LNCaP clone FGC (cell line): ENCODE measurements at regions not wholly inside any gene's neighbourhood (a gene's known extent, or its start where the extent isn't known, plus 50 kb on each side); places are given as distances from the start of the nearest gene placed in this dataset.

Source experiments
- DNase-seq: peaks from one replicate; pipeline ENCODE4 v3.0.0-alpha.2; 2011; ENCODE audit warnings: low read depth
- H3K4me3 ChIP-seq: 2 replicates; pipeline ENCODE4 v1.5.1; 2011; ENCODE audit warnings: mild to moderate bottlenecking, low read depth, low read length, control low read depth
- TF ChIP-seq, protein P1 (sequence below): IDR thresholded peaks from 2 replicates; pipeline ENCODE4 v1.5.1; 2012; ENCODE audit warnings: mild to moderate bottlenecking; ENCODE audit not compliant: control insufficient read depth, insufficient read depth; ENCODE audit errors: extremely low read depth

DNA sequence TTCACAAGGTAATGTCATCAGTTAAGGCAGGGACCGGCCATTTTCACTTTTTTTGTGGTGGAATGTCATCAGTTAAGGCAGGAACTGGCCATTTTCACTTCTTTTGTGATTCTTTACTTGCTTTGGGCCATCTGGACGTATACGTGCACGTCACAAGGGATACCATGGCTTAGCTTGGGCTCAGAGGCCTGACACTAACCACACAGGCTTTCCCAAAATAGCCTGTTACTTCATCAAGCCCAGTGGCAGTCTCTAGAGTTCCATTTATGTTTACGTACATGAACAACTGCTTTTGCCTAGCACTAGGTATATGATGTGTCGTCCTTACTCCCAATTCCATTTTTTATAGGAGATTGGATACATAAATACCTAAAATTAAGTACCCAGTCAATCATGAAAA, 237.9 kb downstream of the C7orf25 start:
- no peak for DNase-seq
- no peak overlapping the region for H3K4me3 ChIP-seq
- TF ChIP-seq, protein P1, sequence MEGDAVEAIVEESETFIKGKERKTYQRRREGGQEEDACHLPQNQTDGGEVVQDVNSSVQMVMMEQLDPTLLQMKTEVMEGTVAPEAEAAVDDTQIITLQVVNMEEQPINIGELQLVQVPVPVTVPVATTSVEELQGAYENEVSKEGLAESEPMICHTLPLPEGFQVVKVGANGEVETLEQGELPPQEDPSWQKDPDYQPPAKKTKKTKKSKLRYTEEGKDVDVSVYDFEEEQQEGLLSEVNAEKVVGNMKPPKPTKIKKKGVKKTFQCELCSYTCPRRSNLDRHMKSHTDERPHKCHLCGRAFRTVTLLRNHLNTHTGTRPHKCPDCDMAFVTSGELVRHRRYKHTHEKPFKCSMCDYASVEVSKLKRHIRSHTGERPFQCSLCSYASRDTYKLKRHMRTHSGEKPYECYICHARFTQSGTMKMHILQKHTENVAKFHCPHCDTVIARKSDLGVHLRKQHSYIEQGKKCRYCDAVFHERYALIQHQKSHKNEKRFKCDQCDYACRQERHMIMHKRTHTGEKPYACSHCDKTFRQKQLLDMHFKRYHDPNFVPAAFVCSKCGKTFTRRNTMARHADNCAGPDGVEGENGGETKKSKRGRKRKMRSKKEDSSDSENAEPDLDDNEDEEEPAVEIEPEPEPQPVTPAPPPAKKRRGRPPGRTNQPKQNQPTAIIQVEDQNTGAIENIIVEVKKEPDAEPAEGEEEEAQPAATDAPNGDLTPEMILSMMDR: no peak

DNA sequence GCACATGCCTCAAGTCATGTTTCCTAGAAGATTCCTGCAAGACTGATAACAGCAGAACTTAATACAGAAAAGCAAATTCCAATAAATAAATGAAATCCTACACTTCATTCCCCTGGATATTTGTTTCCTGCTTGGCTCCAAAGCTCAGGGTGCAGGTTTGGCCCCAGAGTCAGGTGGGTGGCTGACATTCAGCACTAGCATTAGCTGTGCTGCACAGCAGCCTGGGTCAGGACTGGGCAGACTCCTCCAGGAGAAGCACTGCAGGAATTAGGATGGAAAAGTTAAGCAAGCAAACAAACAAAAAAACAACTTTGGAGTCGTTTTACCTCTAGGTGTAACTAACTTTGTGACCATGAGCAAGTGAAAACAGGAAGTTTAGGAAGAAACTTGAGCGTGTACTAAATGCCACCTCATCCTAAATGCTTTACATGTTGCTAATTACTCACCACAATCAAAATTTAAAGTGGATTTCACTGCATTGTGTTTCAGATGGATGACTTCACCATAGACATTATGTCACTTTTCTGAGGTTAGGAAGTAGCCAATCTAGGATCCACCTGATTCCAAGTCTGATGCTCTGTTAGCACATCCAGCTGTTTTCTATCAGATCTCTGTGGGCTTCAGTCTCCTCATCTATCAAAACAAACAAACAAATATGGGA, 239.4 kb downstream of the C7orf25 start:
- no peak overlapping the region for H3K4me3 ChIP-seq
- TF ChIP-seq, protein P1: no peak
- DNase-seq: no peak

GRCh38 chr7:42671627-42672026, 240.2 kb downstream of the C7orf25 start:
- no peak overlapping the region for H3K4me3 ChIP-seq
- TF ChIP-seq, protein P1: no peak
- DNase-seq: no peak

DNA sequence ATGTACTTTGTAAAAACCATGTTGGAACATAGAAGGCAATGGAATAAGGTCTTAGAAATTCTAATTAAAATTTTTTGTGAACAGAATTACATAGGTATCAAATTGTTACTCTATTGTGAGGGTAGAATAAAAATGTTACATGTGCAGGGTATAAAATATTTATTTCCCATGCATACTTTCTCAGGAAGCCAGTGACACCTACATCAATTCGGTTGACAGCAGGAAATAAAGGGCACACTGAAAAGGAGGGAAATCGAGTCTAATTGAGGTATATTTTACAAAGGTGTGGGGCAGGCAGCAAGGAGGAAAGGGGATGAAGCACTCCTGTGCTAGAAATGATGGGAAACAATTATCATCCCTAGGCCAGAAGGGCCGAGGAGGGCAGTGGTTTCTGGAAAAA, 244.9 kb downstream of the C7orf25 start:
- TF ChIP-seq, protein P1: no peak
- no peak for DNase-seq
- H3K4me3 ChIP-seq: no peak overlapping the region

GRCh38 chr7:42662862-42663261, 249.0 kb downstream of the C7orf25 start:
- H3K4me3 ChIP-seq: no peak overlapping the region
- TF ChIP-seq, protein P1: no peak
- DNase-seq: no peak

DNA sequence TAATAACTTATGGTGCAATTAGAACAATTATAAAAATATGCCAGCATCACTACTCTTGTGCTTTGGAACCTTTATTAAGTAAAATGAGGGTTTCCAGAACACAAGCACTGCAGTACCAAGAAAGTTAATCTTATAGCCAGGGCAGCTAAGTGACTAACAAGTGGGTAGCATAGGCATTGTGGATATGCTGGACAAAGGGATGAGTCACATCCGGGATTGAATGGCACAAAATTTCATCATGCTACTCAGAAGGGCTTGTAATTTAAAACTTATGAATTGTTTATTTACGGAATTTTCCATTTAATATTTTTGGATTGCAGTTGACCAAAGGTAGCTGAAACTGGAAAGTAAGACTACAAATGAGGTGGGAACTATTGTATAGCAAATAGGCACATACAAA, 250.6 kb downstream of the C7orf25 start:
- no peak overlapping the region for H3K4me3 ChIP-seq
- no peak for DNase-seq
- TF ChIP-seq, protein P1: no peak

DNA sequence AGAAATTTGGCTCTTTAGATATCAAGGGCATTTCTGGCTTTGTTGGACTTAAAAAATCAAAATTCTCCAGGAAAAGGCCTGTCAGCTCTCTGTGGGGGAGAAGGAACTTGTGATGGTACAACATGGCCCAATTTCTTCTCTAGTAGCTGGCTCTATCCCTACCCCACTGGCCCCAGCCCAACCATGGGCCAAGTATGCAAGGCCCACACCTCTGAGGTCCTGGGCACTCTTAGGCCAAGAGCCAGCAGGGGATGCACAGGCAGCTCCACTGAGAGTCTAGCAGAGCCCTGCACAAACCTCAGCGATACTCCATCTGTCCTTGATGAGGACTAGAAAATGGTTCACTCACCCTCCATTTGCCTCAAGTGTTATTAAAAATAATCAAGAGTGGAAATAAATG, 261.2 kb downstream of the C7orf25 start:
- no peak for DNase-seq
- TF ChIP-seq, protein P1: no peak

More for the DNA sequence above, 261.2 kb downstream of the C7orf25 start:
- H3K4me3 ChIP-seq: no peak overlapping the region
